GM12892 (cell line): ENCODE measurements at regions not wholly inside any gene's neighbourhood (a gene's known extent, or its start where the extent isn't known, plus 50 kb on each side); places are given as distances from the start of the nearest gene placed in this dataset.

Source experiments
- POLR2A ChIP-seq: IDR thresholded peaks from 2 replicates; pipeline ENCODE4 v1.6.1; 2011; ENCODE audit warnings: low read depth, low read length, control low read depth
- POLR2AphosphoS5 ChIP-seq: IDR thresholded peaks from 2 replicates; pipeline ENCODE4 v1.6.1; 2011; ENCODE audit warnings: low read depth, low read length, control low read depth

DNA sequence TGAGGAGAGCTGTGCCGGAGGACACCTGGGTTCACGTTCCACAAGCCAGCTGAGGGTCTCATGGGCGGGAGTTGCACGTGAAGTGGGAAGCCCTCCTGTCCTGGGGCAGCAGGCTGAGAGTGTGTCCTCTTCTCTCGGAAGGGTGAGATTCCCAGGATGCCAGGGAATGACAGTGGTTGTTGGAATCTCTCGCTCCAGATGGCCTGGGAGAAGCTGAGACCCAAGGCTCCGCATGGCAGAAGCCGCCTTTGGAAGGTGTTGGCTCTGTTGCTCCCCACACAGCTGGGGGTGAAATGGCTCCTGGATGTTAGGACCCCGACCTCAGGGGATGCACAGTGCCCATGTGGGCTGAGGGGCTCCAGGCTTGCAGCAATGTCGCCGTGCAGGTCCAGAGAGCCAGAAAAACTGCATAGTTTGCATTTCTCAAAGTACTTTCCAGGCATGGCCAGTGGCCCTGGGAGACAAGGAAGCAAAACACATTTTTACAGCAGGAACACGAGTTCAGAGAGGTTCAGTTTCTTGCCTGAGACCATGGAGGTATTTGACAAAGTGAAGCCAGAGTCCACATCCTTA lies 153.4 kb downstream of the TMEM18 start:
- no peak for TF ChIP-seq POLR2A
- TF ChIP-seq POLR2AphosphoS5, result no peak
